Right lobe of liver (tissue), 6 donors: ENCODE measurements at regions not wholly inside any gene's neighbourhood (a gene's known extent, or its start where the extent isn't known, plus 50 kb on each side); places are given as distances from the start of the nearest gene placed in this dataset.
"Not testable (repeated sequence)": the region's sequence is repeated elsewhere in the genome, so short reads cannot be mapped to it uniquely, and the experiment has no call there.

Experiments used
- ATAC-seq, 4 donors: fragments of 200-7000 bp; cut with Tn5 transposase; one replicate each; pipeline ENCODE4 v1.9.1; 2020; ENCODE audit warnings: mild to moderate bottlenecking in 4 of 4, moderate library complexity in 4 of 4
- DNase-seq, 3 donors: peaks; one replicate each; pipeline ENCODE4 v3.0.0-alpha.2; 2020
- H3K27ac ChIP-seq, 3 donors: fragments of 200-600 bp; one replicate each; pipeline ENCODE4 v1.8.0; 2022
- H3K27me3 ChIP-seq, 2 donors: fragments of 200-600 bp; one replicate each; pipeline ENCODE4 v1.8.0; 2022
- H3K36me3 ChIP-seq, 4 donors: fragments of 200-600 bp; sonication (generic) in 1 of 4; one replicate each; pipeline versions ENCODE4 v1.5.1 to v1.8.0; 2017 to 2022; ENCODE audit warnings: control low read depth in 1 of 4
- H3K4me1 ChIP-seq, 4 donors: fragments of 200-600 bp; sonication (generic) in 1 of 4; one replicate each; pipeline versions ENCODE4 v1.5.1 to v1.8.0; 2017 to 2022; ENCODE audit warnings: control low read depth in 1 of 4
- H3K4me3 ChIP-seq, 3 donors: fragments of 200-600 bp; one replicate each; pipeline ENCODE4 v1.8.0; 2022
- H3K9me3 ChIP-seq, 4 donors: fragments of 200-600 bp; sonication (generic) in 1 of 4; one replicate each; pipeline versions ENCODE4 v1.5.1 to v1.8.0; 2017 to 2022; ENCODE audit warnings: control low read depth in 1 of 4
- CTCF ChIP-seq, 4 donors: fragments of 200-600 bp in 3 of 4; fragments of 450-650 bp in 1 of 4; IDR thresholded peaks; one replicate each; pipeline versions ENCODE4 v1.5.1 to v1.8.0; 2016 to 2022; ENCODE audit warnings: antibody characterized with exemption in 4 of 4, mild to moderate bottlenecking in 2 of 4
- POLR2A ChIP-seq: fragments of 450-650 bp; IDR thresholded peaks from one replicate; pipeline ENCODE4 v1.6.1; 2017; ENCODE audit warnings: antibody characterized with exemption, mild to moderate bottlenecking
- WGBS: methylation state at CpG from one replicate; pipeline ENCODE4 v1.1.6; 2018; ENCODE audit warnings: low coverage, low lambda C conversion rate; ENCODE audit not compliant: insufficient coverage; ENCODE audit errors: missing lambda C conversion rate; 5-methylcytosine and 5-hydroxymethylcytosine counted together
- intact Hi-C, 2 donors: fragments of 100-400 bp; cut with DNase I; formaldehyde crosslinking; loops; one replicate each; pipeline versions ENCODE4 v1.11.2 to v1.14.1; 2022
- donor health status: DM: no; HTN: yes; CAD: no.
- donor health status: DM: no; HTN: no; CAD: no.
- donor health status: DM: no; HTN: no; CAD: no.
- donor health status: DM: no; HTN: yes; CAD: no.
- donor health status: DM: no; HTN: yes; CAD: no.

- peak overlapping the region; percentile 94 to 100 (median 95) for H3K27ac ChIP-seq
- intact Hi-C loops = no loop called here
- TF ChIP-seq POLR2A (no peak), CTCF (IDR thresholded peaks at IDR 0.05) (no peak)
- ATAC-seq = no peak
- no peaks in the 10 kb centered on the region for H3K27me3 ChIP-seq
- no peak for DNase-seq
- H3K36me3 ChIP-seq = no peaks in the 10 kb centered on the region
- peak overlapping the region; percentile 39 to 64 (median 48) for H3K4me3 ChIP-seq
- H3K9me3 ChIP-seq = no peaks in the 10 kb centered on the region
- H3K4me1 ChIP-seq = peaks cover 0 to 47% (median 15%) of the 10 kb centered on the region in 4 donors
Measured at GRCh38 chr17:77286391-77286640, 145.5 kb downstream of the SEC14L1 start.

- Histone ChIP-seq H3K9me3 (no peaks in the 10 kb centered on the region), H3K4me1 (peaks cover 0 to 46% (median 15%) of the 10 kb centered on the region in 4 donors), H3K27ac (peak overlapping the region; percentile 94 to 100 (median 95)), H3K27me3 (no peaks in the 10 kb centered on the region), H3K36me3 (no peaks in the 10 kb centered on the region), H3K4me3 (peak overlapping the region; percentile 38 to 55 (median 46))
- TF ChIP-seq POLR2A (peak; percentile 56), CTCF (IDR thresholded peaks at IDR 0.05) (no peak)
- WGBS = 39% methylated on average over 3 of the region's 21 CpGs
- DNase-seq (peak; percentile 92 to 98 (median 97)), ATAC-seq (peak; percentile 64 to 84 (median 70))
- intact Hi-C loops = no loop called here
Measured at GRCh38 chr17:77286641-77287431, 146.1 kb downstream of the SEC14L1 start.

- Histone ChIP-seq H3K27me3 (no peaks in the 10 kb centered on the region), H3K36me3 (no peaks in the 10 kb centered on the region), H3K4me3 (peak overlapping the region; percentile 38 to 55 (median 46)), H3K4me1 (peaks cover 0 to 39% (median 12%) of the 10 kb centered on the region in 4 donors), H3K9me3 (no peaks in the 10 kb centered on the region), H3K27ac (peak overlapping the region; percentile 87 to 100 (median 95))
- ATAC-seq (peak; percentile 18 to 56 (median 41)), DNase-seq (peak; percentile 67 to 90 (median 86))
- 11% methylated on average over 3 of the region's 11 CpGs for WGBS
- intact Hi-C loops = no loop called here
- TF ChIP-seq POLR2A (peak; percentile 65), CTCF (IDR thresholded peaks at IDR 0.05) (no peak)
Measured at GRCh38 chr17:77287432-77288068, 146.8 kb downstream of the SEC14L1 start.

GRCh38 chr17:77288115-77288619 lies 147.4 kb downstream of the SEC14L1 start:
- Histone ChIP-seq H3K4me3 (peak overlapping the region; percentile 38 to 55 (median 46)), H3K9me3 (no peaks in the 10 kb centered on the region), H3K27ac (peak overlapping the region; percentile 87 to 100 (median 95)), H3K36me3 (no peaks in the 10 kb centered on the region), H3K27me3 (no peaks in the 10 kb centered on the region), H3K4me1 (peaks cover 0 to 33% (median 10%) of the 10 kb centered on the region in 4 donors)
- peak in 2 of 3 donors; percentile 46 to 57 for DNase-seq
- ATAC-seq = peak in 3 of 4 donors; percentile 0
- 35% methylated on average over 4 of the region's 17 CpGs for WGBS
- intact Hi-C loops = no loop called here
- TF ChIP-seq CTCF (IDR thresholded peaks at IDR 0.05) = no peak
- no peak for TF ChIP-seq POLR2A

- intact Hi-C loops, ATAC-seq, H3K4me3 ChIP-seq, H3K9me3 ChIP-seq, H3K27ac ChIP-seq, DNase-seq, H3K36me3 ChIP-seq, H3K27me3 ChIP-seq: not testable (repeated sequence)
- 95% methylated on average over 14 of the region's 20 CpGs for WGBS
- peaks cover 0 to 22% (median 5%) of the 10 kb centered on the region in 4 donors for H3K4me1 ChIP-seq
Measured at GRCh38 chr17:77290759-77291558, 150.2 kb downstream of the SEC14L1 start.
